Colonic mucosa (tissue), 4 donors: ENCODE measurements at regions not wholly inside any gene's neighbourhood (a gene's known extent, or its start where the extent isn't known, plus 50 kb on each side); places are given as distances from the start of the nearest gene placed in this dataset.

Source experiments
- DNase-seq: peaks from one replicate; pipeline ENCODE4 v3.0.0-alpha.2; 2020
- H3K27ac ChIP-seq: fragments of 200-600 bp; one replicate; pipeline ENCODE4 v1.8.0; 2021
- H3K27me3 ChIP-seq: fragments of 200-600 bp; one replicate; pipeline ENCODE4 v1.8.0; 2021
- H3K36me3 ChIP-seq: fragments of 200-600 bp; one replicate; pipeline ENCODE4 v1.8.0; 2021
- H3K4me1 ChIP-seq: fragments of 200-600 bp; one replicate; pipeline ENCODE4 v1.8.0; 2021; ENCODE audit warnings: mild to moderate bottlenecking
- H3K4me3 ChIP-seq: fragments of 200-600 bp; one replicate; pipeline ENCODE4 v1.8.0; 2021
- H3K9ac ChIP-seq, 2 donors: one replicate each; pipeline ENCODE4 v1.7.0; 2013; ENCODE audit warnings: control low read depth in 2 of 2, low read depth in 2 of 2, low read length in 2 of 2
- H3K9me3 ChIP-seq: fragments of 200-600 bp; one replicate; pipeline ENCODE4 v1.8.0; 2021
- intact Hi-C: fragments of 100-400 bp; cut with DNase I; formaldehyde crosslinking; loops from one replicate; pipeline ENCODE4 v1.14.1; 2022
- TF ChIP-seq, protein P1 (sequence below): fragments of 200-600 bp; IDR thresholded peaks from one replicate; pipeline ENCODE4 v1.8.0; 2022; ENCODE audit warnings: antibody characterized with exemption, mild to moderate bottlenecking
- donor health status: healthy.
- donor health status: DM: no; HTN: no; CAD: no.
- donor health status: DM: no; HTN: no; CAD: no.

DNA sequence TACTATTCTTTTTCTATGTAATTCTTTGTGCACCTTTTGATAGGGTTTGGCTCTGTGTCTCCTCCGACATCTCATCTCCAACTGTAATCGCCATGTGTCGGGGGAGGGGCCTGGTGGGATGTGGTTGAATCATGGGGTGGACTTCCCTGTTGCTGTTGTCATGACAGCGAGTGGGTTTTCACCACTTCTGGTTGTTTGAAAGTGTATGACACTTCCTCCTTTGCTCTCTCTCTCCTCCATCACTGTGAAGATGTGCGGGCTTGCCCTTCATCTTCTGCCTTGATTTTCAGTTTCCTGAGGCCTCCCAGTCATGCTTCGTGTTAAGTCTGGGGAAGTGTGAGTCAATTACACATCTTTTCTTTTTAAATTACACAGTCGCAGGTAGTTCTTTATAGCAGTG, 225.8 kb upstream of the DPPA4 start:
- H3K9me3 ChIP-seq, result no peaks in the 10 kb centered on the region
- no peak overlapping the region for H3K27ac ChIP-seq
- H3K4me1 ChIP-seq, result no peaks in the 10 kb centered on the region
- no peak overlapping the region for H3K9ac ChIP-seq
- no peak for DNase-seq
- no peak overlapping the region for H3K4me3 ChIP-seq
- H3K27me3 ChIP-seq, result no peaks in the 10 kb centered on the region
- no peaks in the 10 kb centered on the region for H3K36me3 ChIP-seq
- TF ChIP-seq, protein P1, sequence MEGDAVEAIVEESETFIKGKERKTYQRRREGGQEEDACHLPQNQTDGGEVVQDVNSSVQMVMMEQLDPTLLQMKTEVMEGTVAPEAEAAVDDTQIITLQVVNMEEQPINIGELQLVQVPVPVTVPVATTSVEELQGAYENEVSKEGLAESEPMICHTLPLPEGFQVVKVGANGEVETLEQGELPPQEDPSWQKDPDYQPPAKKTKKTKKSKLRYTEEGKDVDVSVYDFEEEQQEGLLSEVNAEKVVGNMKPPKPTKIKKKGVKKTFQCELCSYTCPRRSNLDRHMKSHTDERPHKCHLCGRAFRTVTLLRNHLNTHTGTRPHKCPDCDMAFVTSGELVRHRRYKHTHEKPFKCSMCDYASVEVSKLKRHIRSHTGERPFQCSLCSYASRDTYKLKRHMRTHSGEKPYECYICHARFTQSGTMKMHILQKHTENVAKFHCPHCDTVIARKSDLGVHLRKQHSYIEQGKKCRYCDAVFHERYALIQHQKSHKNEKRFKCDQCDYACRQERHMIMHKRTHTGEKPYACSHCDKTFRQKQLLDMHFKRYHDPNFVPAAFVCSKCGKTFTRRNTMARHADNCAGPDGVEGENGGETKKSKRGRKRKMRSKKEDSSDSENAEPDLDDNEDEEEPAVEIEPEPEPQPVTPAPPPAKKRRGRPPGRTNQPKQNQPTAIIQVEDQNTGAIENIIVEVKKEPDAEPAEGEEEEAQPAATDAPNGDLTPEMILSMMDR, result no peak
- intact Hi-C loops, result no loop called here

DNA sequence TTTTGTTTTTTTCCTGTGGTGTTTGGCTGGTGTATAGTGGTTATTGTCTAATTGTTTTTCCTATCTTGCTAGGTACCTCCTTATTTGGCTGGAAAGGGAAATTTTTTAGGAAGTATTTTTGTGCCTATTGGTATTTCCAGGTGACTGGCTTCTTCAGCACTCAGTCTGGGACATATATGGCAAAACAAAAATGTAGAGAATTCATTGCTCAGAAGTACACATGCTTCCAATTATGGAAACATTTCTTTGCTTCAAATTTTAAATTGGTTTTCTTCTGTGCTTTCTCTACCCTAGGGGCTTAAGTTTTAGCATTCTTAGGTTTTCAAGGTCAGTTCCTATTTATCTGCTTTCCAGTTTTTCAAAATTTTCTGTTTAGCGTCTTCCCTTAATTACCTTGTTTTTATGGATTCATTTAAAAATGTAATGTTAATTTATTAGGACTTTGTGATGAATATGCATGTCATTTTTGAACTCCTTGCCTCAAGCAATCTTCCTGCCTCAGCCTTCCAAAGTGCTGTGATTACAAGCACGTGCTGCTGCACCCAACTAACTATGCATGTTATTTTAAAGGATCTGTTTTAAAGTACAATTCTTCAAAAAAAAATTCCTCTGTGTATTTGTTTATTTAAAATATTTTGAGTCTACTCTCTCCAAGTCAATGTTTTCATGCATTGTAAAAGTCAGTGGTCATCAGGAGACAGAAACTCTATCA, 231.9 kb upstream of the DPPA4 start:
- Histone ChIP-seq H3K36me3 (no peaks in the 10 kb centered on the region), H3K4me1 (no peaks in the 10 kb centered on the region), H3K9me3 (no peaks in the 10 kb centered on the region), H3K4me3 (no peak overlapping the region), H3K27ac (no peak overlapping the region), H3K27me3 (no peaks in the 10 kb centered on the region), H3K9ac (no peak overlapping the region)
- no peak for DNase-seq
- TF ChIP-seq, protein P1, result no peak
- intact Hi-C loops, result no loop called here

DNA sequence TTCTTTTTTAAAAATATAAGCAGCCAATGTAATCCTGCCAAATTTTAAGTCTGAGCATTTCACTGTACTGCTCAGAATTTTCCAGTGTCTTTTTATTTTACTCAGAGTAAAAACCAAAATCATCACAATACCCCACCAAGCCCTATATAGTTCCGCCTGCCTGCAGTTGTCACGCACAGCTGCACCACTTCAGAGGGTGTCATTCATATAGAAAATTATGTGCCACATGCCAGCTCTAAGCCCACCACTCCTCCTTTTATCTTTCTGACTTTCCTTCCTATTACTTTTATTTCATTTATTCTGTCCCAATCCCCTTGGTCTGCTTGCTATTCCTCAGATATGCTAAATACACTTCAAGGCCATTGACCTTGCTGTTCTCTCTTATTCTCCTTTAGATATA, 233.1 kb upstream of the DPPA4 start:
- H3K27ac ChIP-seq, result no peak overlapping the region
- H3K4me1 ChIP-seq, result no peaks in the 10 kb centered on the region
- H3K9me3 ChIP-seq, result no peaks in the 10 kb centered on the region
- no peak for DNase-seq
- intact Hi-C loops, result no loop called here
- H3K36me3 ChIP-seq, result no peaks in the 10 kb centered on the region
- no peak overlapping the region for H3K9ac ChIP-seq
- no peak overlapping the region for H3K4me3 ChIP-seq
- H3K27me3 ChIP-seq, result no peaks in the 10 kb centered on the region
- TF ChIP-seq, protein P1, result no peak

DNA sequence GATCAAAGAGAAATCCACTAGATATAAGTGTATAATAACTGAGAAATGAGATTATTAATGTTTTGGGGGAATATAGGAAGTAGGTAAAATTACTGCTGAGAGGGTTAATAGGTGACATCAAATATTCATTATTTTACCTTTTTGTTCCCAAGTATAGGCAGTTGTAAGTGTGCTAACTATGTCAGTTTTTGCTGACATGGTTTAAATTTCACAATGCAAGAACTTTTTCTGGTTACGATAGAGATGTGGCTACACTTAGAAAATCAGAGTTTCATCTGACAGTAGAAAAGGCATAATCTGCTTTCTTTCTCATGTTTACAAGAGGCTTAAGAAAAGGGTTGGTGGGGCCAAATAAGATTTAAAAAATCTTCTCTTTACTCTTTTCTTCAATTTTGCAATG, 235.0 kb upstream of the DPPA4 start:
- intact Hi-C loops, result no loop called here
- Histone ChIP-seq H3K9ac (no peak overlapping the region), H3K27ac (no peak overlapping the region), H3K9me3 (no peaks in the 10 kb centered on the region), H3K4me1 (no peaks in the 10 kb centered on the region), H3K4me3 (no peak overlapping the region), H3K36me3 (no peaks in the 10 kb centered on the region), H3K27me3 (no peaks in the 10 kb centered on the region)
- no peak for DNase-seq
- TF ChIP-seq, protein P1, result no peak

DNA sequence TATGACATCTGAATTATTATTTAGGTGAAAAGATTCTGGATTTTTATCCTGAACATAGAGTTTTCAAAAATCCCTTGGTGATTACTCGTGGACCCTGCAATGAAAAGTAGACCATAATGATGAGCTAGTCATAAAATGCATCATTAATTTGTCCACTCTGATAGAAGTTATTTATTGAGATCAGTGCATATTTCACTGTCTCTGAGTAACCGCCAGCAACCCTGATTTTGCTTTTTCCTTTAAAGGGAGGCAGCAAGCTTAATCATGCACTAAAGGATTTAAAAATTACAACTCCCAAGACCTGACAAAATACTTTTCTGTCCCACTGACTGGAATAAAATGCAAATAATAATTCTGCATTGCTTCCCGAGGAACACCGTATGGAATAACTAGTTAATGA, 259.6 kb upstream of the DPPA4 start:
- H3K9me3 ChIP-seq, result no peaks in the 10 kb centered on the region

More for the DNA sequence above, 259.6 kb upstream of the DPPA4 start:
- Histone ChIP-seq H3K36me3 (no peaks in the 10 kb centered on the region), H3K27ac (no peak overlapping the region), H3K4me3 (no peak overlapping the region), H3K27me3 (no peaks in the 10 kb centered on the region), H3K9ac (no peak overlapping the region), H3K4me1 (no peaks in the 10 kb centered on the region)
- intact Hi-C loops, result no loop called here
- no peak for DNase-seq
- TF ChIP-seq, protein P1, result no peak
